ENCODE measurements at regions not wholly inside any gene's neighbourhood (a gene's known extent, or its start where the extent isn't known, plus 50 kb on each side); places are given as distances from the start of the nearest gene placed in this dataset.

DNA sequence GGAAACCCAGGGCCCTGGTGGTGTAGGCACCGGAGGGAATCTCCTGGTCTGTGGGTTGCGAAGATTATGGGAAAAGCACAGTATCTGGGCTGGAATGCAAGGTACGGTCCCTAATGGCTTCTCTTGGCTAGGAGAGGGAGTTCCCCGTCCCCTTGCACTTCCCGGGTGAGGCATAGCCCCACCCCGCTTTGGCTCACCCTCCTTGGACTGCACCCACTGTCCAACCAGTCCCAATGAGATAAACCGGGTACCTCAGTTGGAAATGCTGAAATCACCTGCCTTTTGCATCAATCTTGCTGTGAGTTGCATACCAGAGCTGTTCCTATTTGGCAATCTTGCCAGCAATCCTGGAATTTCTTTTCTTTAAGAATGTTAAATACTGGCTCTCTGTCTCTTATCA is 1429.1 kb downstream of the MAT2B start:
- DNase-seq: no peak

DNA sequence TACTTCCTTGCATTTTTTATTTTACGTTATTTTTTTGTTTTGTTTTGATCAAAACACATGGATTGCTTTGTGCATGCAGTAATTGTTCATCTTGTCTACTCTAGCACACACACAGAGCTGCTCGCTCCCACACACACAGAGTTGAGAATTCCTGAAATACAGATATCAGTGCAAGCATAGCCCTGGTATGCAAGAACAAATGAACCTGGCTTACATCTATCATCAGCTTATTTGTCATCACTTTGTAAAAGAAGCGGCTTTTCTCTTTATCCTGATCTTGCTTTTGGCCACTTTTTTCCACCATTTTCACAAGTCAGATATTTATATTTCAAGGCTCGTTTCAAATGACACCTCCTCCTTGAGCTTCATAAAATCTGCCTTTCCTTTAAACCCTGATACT is 1435.7 kb downstream of the MAT2B start:
- no peak for DNase-seq

DNA sequence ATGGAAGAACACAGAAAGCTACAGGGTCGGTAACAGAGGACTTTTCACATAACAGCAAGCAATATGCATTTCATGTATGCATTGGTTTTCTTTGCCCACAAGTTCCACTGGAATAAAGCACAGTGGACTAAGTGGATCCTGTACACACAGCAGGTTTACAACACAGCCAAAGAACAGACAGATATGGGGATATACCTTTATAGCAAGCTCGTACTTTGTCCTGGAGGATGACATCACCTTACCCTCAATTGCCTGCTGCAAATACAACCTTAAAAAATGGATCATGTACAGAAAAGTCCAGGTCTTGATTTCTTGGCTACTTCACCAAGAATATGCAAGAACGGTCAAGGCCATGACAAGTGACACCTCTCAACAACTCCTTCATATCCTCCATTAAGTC is 1445.5 kb downstream of the MAT2B start:
- no peak for DNase-seq

DNA sequence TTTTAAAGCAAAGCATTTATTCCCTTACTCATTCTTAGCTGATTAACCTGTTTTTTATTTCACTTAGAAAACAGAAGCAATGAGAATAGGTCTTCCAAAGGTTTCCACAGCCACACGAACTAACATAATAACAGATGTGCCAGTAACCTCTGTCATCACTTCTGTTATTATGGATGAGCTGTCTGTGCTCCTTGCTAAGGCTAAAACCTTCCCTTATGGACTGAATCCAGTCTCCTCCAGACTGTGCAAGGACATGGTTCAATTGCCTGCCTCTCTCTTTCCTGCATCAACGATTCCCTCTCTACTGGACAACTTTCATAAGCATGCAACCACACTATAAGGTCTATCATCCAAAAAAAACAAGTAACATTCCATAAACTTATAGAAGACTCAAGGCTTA is 1446.2 kb downstream of the MAT2B start:
- no peak for DNase-seq

DNA sequence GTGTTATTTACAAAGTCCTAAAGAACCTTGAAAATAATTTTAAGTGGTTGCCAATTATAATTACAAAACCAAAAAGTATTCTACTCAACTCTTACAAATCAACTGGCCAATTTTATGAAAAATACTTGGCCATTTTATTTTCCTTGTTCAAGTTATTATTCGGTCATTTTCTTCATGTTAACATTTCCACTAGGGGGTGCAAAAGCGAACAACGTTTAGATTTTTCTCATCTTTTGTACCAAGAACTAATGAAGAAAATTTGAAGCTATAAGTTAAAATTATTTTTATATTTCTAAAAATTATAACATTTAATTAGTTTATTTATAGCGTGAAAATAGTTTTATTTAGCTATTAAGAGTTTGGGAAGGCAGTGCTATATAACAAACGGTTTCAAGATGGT is 1453.3 kb downstream of the MAT2B start:
- DNase-seq: no peak

DNA sequence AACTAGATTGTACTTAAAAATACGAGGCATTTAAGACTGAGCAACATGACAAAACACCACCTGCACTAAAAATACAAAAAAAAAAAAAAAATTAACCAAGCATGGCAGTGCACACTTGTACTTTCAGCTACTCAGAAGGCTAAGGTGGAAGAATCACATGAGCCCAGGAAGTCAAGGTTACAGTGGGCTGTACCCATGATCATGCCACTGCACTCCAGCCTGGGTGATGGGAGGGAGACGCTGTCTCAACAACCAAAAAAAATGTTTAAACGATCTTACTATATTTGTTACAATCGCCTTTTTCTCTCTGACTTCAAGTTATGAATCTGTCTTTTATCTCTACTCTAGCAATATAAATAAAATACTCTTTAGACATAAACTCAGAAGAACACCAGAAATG is 1454.3 kb downstream of the MAT2B start:
- no peak for DNase-seq

DNA sequence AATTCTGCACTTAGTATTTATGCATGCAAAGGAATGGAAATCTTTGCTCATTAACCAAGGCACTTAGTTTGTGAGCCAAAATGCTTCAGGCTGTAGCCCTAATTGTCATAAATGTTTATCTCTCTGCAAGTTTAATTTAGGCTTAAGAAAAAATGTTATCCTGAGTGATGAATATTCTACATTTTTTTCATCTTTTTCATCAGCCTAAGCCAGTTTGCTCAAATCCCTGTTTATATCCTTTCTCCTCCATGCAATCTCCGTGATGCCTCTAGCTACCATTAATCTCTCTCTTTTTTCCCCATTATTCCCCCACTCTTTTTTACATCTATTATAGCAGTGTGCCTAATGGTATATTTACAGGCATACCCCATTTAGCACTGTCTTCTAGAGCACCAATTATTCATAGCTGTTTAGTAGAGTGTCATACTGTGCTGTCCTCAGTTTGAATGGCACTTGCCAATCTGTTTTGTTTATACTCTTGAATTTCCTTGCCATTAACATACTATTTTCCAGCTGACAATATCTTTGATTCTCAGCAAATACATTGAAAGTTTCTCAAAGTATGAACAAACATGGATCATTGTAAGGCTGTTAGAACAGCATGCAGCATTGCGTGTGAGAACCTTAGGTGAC is 1457.0 kb downstream of the MAT2B start:
- DNase-seq: no peak

DNA sequence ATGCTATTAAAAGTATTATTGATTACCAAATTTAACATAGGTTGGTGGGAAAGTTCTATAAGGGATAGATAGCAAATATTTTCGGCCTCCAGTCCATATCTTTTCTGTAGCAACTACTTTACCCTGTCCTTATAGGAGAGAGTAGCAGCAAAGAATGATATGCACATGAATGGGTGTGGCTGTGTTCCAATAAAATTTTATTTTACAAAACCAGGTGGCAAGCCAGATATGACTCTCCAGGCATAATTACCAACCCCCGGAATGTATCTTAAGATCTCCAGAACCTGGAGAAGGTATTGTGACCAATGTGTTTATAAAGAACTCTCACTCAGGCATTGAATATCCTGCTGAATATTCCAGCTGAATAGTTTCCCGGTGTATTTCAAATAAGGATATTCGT is 1461.2 kb downstream of the MAT2B start:
- DNase-seq: no peak

DNA sequence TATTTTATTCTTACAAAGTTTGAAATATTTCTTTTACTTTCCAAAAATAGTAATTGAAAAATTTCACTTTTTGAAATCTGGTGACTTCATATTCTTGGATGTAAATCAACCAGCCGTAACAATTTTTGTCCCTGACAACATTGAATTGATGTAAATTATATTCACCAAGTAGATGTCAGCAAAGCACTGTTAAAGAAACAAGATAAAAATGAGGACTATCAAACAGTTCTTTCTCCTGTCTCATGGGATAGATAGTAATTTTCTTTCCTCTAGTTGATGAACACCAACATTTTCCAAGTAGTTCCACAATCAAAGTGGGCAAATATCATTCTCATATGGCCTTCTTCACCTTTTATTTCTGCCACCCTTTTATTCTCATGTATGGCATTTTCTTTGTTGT is 1461.9 kb downstream of the MAT2B start:
- no peak for DNase-seq

DNA sequence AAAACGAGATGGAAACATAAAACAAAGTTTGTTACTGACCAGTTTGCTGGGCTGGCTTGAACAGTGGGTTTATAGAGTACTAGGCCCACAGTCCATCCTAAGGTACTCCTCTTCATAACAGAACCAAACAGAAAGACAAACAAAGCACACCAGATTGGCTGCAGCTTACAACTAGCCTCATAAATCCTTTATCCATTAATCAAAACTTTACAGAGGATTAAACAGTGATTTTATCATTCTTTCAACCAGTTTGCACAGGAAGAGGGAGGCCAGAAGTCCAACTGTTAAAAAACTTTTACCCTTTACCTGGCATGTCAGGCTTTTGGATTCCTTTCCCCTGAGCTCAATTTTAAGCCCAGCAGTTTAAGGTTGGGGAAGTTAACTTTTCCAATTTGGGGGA is 1467.6 kb downstream of the MAT2B start:
- DNase-seq: no peak

DNA sequence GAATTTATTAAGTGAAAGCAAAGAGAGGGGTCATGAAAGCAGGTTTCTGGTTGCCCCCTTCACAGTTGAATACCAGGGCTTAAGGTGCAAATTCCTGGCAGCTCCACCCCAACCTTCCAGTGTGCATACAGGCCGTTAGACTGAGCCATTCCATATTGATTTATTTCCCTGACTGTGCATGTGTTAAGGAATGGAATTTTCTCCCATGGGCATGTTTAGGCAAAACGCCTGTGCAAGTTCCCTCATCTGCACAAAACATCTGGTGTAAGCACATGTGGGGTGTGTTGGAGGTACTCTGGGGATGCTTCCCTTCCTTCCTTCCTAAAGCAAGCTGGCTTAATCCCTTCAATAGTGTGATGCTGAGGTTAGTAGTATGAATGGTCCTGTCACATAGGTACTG is 1470.6 kb downstream of the MAT2B start:
- no peak for DNase-seq

DNA sequence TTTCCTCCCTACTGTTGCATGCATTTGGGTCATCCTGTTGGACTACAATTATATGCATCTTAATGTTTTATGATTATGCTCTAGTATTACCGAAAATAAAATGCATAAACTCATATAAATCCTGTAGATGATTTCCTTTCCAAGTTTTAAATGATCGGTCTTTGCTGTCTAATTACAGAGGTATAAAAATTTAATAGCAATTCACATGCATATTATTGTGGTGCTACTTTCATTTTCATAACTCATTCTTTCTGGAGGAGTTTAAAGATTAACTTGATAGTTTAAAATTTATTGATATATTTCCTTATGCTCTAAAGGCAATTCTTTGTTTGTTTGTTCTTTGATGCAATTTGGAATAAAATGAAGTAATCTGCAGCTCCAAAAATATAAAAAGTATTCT is 1475.1 kb downstream of the MAT2B start:
- DNase-seq: no peak

DNA sequence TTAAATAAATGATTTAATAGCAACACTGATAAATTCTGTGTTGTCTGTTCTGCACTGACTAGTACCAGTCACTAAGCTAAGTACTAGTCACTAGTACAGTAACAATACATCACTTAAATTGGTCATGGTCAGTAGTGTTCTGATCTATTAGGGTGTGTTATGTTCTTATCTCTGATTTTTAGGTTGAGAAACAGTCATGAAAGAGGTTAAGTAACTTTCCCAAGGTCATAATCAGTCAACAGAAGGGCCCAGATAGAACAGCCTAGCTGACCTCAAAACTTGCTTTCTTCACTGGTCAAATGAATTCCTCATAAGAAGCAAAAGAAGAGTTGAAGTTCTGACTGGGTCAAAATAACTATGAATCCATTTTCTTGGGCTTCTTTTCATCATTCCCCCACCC is 1492.7 kb downstream of the MAT2B start:
- DNase-seq: no peak

DNA sequence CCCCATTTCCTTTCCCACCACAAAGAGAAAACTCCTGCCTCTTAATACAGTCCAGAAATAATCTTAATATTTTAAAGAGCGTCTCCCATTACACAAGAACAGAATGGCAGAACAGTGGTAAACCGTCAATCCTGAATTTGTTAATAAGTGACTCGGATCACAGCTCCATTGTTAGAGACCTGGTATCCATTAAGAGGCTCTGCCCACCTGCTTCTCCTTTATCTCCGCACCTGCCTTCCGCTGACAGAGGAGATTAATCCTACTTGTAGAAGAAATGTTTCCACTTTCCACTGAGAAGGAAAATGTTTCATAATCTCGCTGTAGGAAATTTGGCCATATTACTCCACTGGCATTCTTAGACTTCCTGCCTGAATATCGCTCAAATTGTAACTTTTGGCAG is 1493.2 kb downstream of the MAT2B start:
- no peak for DNase-seq

DNA sequence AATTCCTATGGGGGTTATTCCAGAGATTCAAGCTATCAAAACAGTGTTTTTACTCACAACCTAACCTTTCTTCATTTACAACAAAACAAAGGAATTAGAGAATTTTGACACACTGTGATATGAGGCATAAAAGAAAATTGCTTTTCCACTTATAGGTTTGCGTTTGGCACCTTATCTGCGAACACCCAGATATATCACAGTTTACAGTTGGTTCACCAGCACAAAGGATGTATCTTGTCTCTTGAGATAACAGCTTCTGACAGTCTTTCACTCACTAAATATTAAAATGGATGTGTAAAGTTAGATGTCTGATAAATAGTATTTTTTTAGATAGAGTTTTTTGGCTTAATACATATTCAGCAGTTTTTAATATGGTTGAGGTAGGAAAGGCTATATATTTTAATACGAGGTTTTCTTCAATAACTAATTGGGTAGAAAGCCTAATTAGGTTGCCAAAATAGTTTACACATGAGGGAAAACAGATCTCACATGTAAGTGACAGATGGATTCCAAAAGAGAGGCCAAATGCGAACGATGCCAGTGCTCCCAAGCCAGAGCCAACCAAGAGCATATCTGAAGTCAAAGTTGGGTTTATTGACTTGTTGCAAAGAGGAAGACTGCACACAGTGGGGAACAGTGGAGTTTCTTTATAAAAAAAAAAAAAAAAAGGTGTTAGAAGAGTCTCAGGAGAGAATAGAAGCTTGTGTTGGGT is 1495.2 kb downstream of the MAT2B start:
- no peak for DNase-seq

DNA sequence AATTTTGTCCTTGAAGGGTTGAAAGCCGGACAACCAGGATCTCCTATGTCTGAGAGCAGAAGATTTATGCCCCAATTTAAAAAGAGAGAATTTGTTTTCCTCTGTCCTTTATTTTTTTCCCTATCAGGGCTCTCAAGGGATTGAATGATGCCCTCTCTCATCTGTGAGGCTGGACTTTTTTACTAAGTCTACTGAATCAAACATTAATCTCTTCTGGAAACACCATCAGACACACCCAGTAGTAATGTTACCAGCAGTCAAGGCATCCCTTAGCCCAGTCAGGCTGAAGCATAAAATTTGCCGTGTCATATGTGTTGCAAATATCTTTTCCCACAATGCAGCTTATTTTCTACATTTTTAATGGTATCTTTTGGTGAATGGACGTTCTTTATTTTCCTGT is 1497.9 kb downstream of the MAT2B start:
- DNase-seq: no peak

DNA sequence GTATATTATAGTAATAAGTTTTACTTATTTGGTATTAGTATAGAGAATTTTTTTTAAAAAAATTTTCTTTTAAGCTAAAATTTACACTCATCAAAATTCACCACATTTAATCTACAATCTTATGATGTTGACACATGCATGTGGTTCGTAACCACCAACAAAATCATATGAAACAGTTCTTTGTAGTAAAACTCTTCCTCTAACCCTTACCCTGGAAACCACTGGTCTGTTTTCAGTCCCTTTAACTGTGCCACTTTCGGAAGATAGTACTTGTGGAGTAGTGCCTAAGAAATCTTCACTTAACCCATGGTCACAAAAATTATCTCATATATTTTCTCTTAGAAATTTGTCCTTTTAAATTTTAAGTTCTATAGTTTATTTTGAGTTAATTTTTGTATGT is 1498.8 kb downstream of the MAT2B start:
- no peak for DNase-seq

DNA sequence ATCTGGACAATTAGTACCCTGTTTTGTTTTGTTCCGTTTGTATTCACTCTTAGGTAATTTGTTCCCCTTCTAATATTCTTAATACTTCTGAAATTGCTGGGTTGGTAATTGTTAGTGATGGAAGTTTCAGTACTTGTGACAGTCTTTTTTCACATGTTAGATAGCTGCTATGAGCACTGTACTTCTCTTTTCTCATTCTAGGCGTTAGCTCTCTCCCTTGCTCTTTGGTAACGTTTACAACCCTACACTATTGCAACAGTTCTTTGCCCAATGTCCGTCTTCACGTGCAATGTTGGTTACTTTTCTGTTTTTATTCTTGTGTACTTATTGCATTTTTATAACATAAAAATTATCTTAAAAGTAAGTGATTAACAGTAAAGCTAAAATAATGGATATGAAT is 1509.0 kb downstream of the MAT2B start:
- DNase-seq: no peak

DNA sequence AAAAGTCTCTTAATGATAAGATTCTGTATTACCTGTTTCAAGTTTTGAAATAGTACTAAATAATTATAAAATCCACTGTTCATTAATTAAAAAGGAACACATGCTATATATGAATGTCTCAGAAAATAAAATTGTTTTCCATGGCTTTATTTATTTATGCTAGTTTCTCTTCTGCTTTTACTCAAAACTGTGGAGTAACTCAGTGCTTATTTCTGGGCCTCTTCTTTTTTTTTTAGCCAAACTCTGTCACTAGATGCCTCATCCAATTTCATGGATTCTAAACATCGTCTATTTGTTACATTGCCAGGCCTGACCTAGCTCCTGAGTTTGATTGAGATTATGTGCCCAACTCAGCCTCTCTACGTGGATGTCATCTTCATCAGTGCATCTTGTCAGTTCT is 1509.7 kb downstream of the MAT2B start:
- no peak for DNase-seq

DNA sequence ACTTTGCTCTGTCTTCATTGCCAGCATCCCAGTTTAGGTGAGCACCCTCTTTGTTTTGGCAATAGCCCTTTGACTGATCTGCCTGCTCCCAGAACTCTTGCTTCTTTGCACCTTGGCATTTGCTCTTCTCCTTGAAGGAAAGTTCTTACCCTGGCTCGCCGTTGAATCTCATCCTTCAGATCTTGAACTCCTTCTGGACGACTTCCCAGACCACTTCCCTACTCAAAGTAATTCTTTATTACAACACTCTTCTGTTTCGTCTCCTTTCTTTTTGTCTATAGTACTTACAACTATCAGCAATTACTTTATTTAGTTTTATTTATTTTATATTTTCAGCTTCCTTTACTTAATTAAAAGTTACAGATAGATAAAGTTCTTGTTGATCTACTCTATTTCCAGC is 1510.1 kb downstream of the MAT2B start:
- no peak for DNase-seq

DNA sequence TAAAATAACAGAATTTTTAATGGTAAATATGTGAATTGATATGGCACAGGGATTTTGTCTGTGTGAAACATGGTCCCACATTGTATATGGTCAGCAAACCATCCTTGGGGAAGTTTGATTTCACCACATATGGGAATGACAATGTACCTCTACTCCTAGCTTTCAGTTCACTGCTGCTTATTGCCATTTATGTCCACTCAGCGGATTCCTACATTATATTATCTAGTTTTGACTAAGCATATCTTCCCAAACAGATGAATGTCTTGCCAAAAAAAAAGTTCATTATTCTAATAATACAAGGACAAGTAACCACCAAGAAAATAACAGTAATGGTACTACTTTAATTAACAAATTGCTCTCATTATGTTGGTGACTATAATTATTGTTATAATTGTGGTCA is 1521.6 kb downstream of the MAT2B start:
- DNase-seq: no peak

DNA sequence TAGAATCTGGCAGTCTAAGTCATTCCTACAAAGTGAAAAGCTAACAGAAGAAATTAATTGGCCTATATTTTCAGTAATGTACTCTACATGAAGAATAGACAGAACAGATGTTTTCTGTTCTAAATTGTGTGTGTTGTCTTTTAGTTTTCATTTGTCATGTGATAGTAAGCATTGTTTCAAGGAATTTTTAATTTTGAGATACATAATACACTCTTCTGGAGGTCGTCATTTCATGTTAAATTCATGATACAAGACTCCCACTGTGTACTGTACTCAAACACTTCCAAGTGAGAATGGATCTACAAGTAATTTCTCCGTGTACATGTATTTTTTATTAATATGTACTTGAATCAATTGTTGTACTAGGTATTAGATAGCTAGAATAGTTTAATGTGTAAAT is 1522.9 kb downstream of the MAT2B start:
- no peak for DNase-seq

DNA sequence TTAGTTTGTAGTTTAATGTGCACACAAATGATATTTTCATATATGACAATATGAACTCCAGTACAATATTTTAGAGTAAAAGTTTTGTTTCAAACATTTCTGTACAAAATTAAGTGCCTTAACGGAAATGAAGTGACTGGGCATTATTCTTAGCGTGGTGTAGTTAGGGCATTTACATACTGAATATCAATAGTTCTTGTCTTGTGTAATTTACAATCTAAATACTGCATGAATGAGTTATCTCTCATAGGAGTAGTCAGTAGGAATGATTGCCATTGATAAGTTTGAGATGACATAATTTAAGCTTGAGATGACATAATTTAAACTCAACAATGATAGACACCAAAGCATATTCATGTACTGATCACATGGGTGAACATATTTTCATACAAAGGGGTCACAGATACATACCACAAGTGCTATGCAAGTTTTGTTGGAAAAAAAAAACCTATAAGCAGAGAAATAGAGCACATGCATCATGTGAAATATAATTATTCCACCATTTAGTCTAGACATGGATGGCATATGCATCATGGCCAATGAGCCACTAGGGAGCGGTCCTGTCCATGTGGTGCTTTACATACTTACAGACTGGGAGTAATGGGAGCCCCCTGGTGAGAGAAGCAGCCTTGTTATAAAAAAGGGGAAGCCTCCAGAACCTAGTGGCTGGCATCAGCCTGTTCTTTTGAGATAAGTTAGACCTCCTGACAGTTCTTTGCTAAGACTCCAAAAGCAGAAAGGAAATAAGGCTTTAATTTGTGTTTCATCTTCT is 1523.9 kb downstream of the MAT2B start:
- DNase-seq: no peak

DNA sequence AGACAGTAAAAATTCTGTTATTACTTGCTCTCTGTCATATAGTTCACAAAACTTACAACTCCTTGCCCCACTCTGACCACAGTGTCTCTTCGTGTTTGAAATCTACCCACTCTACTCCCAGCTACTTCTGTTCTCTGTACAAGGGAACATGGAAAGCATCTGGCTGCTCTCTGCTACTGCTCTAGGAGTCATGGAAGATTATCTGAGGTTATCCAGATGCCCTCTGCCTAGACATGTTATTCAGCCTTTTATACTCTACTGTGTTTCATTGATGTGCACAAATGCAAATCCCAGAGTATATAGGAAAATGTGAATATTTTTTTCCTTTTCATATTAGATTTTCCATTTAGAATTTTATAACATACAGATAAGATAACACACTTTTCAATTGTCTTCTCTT is 1525.6 kb downstream of the MAT2B start:
- DNase-seq: no peak
